ENCODE measurements at regions not wholly inside any gene's neighbourhood (a gene's known extent, or its start where the extent isn't known, plus 50 kb on each side); places are given as distances from the start of the nearest gene placed in this dataset.

- Histone ChIP-seq H3K27ac (ENCODE audit: low read depth, low read length) (no peak overlapping the region), H3K79me2 (ENCODE audit: insufficient read depth, low read length) (no peaks in the 10 kb centered on the region), H3K9me3 (ENCODE audit: insufficient read depth, low read length) (peaks cover 4% of the 10 kb centered on the region; the same call in 1 of the 2 replicates), H3K4me2 (ENCODE audit: low read depth, low read length, poor library complexity, severe bottlenecking) (no peak overlapping the region), H2AFZ (ENCODE audit: low read depth, low read length, severe bottlenecking) (no peak overlapping the region), H3K27me3 (ENCODE audit: low read length) (no peaks in the 10 kb centered on the region), H3K36me3 (ENCODE audit: low read length) (no peaks in the 10 kb centered on the region), H3K9me2 (replicated peaks; ENCODE audit: insufficient read depth, low read length) (no peaks in the 10 kb centered on the region), H3F3A (ENCODE audit: insufficient read depth) (no peaks in the 10 kb centered on the region), H4K20me1 (ENCODE audit: low read depth, low read length) (no peaks in the 10 kb centered on the region; the same call in 1 of the 2 replicates), H3K4me3 (ENCODE audit: insufficient read depth, low read length, poor library complexity, severe bottlenecking) (no peak overlapping the region), H3K9ac (ENCODE audit: low read length) (no peak overlapping the region)
- TF ChIP-seq, protein P1, sequence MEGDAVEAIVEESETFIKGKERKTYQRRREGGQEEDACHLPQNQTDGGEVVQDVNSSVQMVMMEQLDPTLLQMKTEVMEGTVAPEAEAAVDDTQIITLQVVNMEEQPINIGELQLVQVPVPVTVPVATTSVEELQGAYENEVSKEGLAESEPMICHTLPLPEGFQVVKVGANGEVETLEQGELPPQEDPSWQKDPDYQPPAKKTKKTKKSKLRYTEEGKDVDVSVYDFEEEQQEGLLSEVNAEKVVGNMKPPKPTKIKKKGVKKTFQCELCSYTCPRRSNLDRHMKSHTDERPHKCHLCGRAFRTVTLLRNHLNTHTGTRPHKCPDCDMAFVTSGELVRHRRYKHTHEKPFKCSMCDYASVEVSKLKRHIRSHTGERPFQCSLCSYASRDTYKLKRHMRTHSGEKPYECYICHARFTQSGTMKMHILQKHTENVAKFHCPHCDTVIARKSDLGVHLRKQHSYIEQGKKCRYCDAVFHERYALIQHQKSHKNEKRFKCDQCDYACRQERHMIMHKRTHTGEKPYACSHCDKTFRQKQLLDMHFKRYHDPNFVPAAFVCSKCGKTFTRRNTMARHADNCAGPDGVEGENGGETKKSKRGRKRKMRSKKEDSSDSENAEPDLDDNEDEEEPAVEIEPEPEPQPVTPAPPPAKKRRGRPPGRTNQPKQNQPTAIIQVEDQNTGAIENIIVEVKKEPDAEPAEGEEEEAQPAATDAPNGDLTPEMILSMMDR (IDR thresholded peaks at IDR 0.05; ENCODE audit: insufficient read depth, low read length, poor library complexity, severe bottlenecking), result no peak
- no peak for TF ChIP-seq EZH2phosphoT487 (conservative IDR thresholded peaks at IDR 0.05; ENCODE audit: low read length)
Observed at GRCh38 chr18:38525039-38525438, 959.4 kb upstream of the CELF4 start.

DNA sequence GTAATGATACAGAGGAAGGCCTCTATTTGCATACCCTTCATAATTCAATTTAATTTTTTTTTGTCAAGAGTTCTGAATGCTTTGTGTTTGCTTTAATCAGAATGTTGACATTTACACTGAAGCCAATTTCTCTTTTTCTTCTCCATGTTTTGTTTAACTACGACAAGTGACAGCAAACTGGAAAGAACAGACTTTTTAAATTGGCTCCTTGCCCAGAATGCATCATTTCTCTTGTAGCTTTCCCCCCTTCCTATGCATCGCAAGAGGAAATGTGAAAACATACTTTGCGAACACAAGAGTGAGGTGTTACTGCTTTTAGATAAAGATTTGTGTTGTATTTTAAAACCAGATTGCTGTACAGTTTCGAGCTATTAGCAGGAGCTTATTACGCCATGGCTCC is 955.2 kb upstream of the CELF4 start:
- Histone ChIP-seq H3K9me3 (ENCODE audit: insufficient read depth, low read length) (no peaks in the 10 kb centered on the region), H3F3A (ENCODE audit: insufficient read depth) (no peaks in the 10 kb centered on the region), H3K27ac (ENCODE audit: low read depth, low read length) (no peak overlapping the region), H3K4me2 (ENCODE audit: low read depth, low read length, poor library complexity, severe bottlenecking) (no peak overlapping the region), H3K4me3 (ENCODE audit: insufficient read depth, low read length, poor library complexity, severe bottlenecking) (no peak overlapping the region), H3K9me2 (replicated peaks; ENCODE audit: insufficient read depth, low read length) (no peaks in the 10 kb centered on the region), H3K36me3 (ENCODE audit: low read length) (no peaks in the 10 kb centered on the region), H4K20me1 (ENCODE audit: low read depth, low read length) (no peaks in the 10 kb centered on the region), H3K9ac (ENCODE audit: low read length) (no peak overlapping the region), H3K79me2 (ENCODE audit: insufficient read depth, low read length) (no peaks in the 10 kb centered on the region), H3K27me3 (ENCODE audit: low read length) (no peaks in the 10 kb centered on the region), H2AFZ (ENCODE audit: low read depth, low read length, severe bottlenecking) (no peak overlapping the region)
- no peak for TF ChIP-seq EZH2phosphoT487 (conservative IDR thresholded peaks at IDR 0.05; ENCODE audit: low read length)
- TF ChIP-seq, protein P1 (IDR thresholded peaks at IDR 0.05; ENCODE audit: insufficient read depth, low read length, poor library complexity, severe bottlenecking), result no peak

- Histone ChIP-seq H4K20me1 (ENCODE audit: low read depth, low read length) (no peaks in the 10 kb centered on the region), H3K9ac (ENCODE audit: low read length) (no peak overlapping the region), H3K27me3 (ENCODE audit: low read length) (no peaks in the 10 kb centered on the region), H3K4me3 (ENCODE audit: insufficient read depth, low read length, poor library complexity, severe bottlenecking) (no peak overlapping the region), H3K9me3 (ENCODE audit: insufficient read depth, low read length) (0 out of 2 replicates have a peak, but pooled peaks cover 4% of the 10 kb centered on the region), H3K36me3 (ENCODE audit: low read length) (no peaks in the 10 kb centered on the region), H2AFZ (ENCODE audit: low read depth, low read length, severe bottlenecking) (no peak overlapping the region), H3K9me2 (replicated peaks; ENCODE audit: insufficient read depth, low read length) (0 out of 2 replicates have a peak, but pooled peaks cover 4% of the 10 kb centered on the region), H3K4me2 (ENCODE audit: low read depth, low read length, poor library complexity, severe bottlenecking) (no peak overlapping the region), H3F3A (ENCODE audit: insufficient read depth) (no peaks in the 10 kb centered on the region), H3K27ac (ENCODE audit: low read depth, low read length) (no peak overlapping the region), H3K79me2 (ENCODE audit: insufficient read depth, low read length) (no peaks in the 10 kb centered on the region)
- TF ChIP-seq, protein P1 (IDR thresholded peaks at IDR 0.05; ENCODE audit: insufficient read depth, low read length, poor library complexity, severe bottlenecking), result no peak
- no peak for TF ChIP-seq EZH2phosphoT487 (conservative IDR thresholded peaks at IDR 0.05; ENCODE audit: low read length)
Observed at GRCh38 chr18:38502539-38502938, 936.9 kb upstream of the CELF4 start.

All from SU-DHL-6 (cell line).